SKM-1 (cell line): ENCODE measurements at regions not wholly inside any gene's neighbourhood (a gene's known extent, or its start where the extent isn't known, plus 50 kb on each side); places are given as distances from the start of the nearest gene placed in this dataset.
"Not testable (repeated sequence)": the region's sequence is repeated elsewhere in the genome, so short reads cannot be mapped to it uniquely, and the experiment has no call there.

ENCODE experiments used
- DNase-seq: peaks from one replicate; lab custom pipeline; 2025; ENCODE audit not compliant: unreplicated experiment; lab: John Stamatoyannopoulos, UW

- no peak for DNase-seq
Measured at GRCh38 chr1:219731771-219732170, 118.9 kb upstream of the ZC3H11B start.

- DNase-seq = no peak
Measured at GRCh38 chr1:219726480-219727272, 113.8 kb upstream of the ZC3H11B start.

- no peak for DNase-seq
Measured at GRCh38 chr1:219724440-219724839, 111.5 kb upstream of the ZC3H11B start.

GRCh38 chr1:219717536-219717935 is 104.6 kb upstream of the ZC3H11B start:
- no peak for DNase-seq

GRCh38 chr1:219716611-219717114 is 103.8 kb upstream of the ZC3H11B start:
- no peak for DNase-seq

- DNase-seq = no peak
Measured at GRCh38 chr1:219713981-219714381, 101.1 kb upstream of the ZC3H11B start.

- no peak for DNase-seq
Measured at GRCh38 chr1:219712506-219712905, 99.6 kb upstream of the ZC3H11B start.

- no peak for DNase-seq
Measured at GRCh38 chr1:219710529-219711194, 97.8 kb upstream of the ZC3H11B start.

GRCh38 chr1:219708919-219709543 is 96.1 kb upstream of the ZC3H11B start:
- no peak for DNase-seq

GRCh38 chr1:219707885-219708284 is 95.0 kb upstream of the ZC3H11B start:
- DNase-seq = not testable (repeated sequence)

GRCh38 chr1:219704331-219704730 is 91.4 kb upstream of the ZC3H11B start:
- not testable (repeated sequence) for DNase-seq

GRCh38 chr1:219703368-219703639 is 90.4 kb upstream of the ZC3H11B start:
- no peak for DNase-seq

- DNase-seq = no peak
Measured at GRCh38 chr1:219701476-219701875, 88.6 kb upstream of the ZC3H11B start.

GRCh38 chr1:219699870-219700269 is 87.0 kb upstream of the ZC3H11B start:
- DNase-seq = no peak

GRCh38 chr1:219697682-219698081 is 84.8 kb upstream of the ZC3H11B start:
- no peak for DNase-seq

GRCh38 chr1:219692981-219693380 is 80.1 kb upstream of the ZC3H11B start:
- DNase-seq = no peak

- DNase-seq = no peak
Measured at GRCh38 chr1:219689774-219690173, 76.9 kb upstream of the ZC3H11B start.

- no peak for DNase-seq
Measured at GRCh38 chr1:219687779-219688178, 74.9 kb upstream of the ZC3H11B start.

- DNase-seq = no peak
Measured at GRCh38 chr1:219686171-219686570, 73.3 kb upstream of the ZC3H11B start.

- no peak for DNase-seq
Measured at GRCh38 chr1:219682788-219683187, 69.9 kb upstream of the ZC3H11B start.

GRCh38 chr1:219681876-219682275 is 69.0 kb upstream of the ZC3H11B start:
- no peak for DNase-seq
